Common myeloid progenitor, CD34-positive (primary cell): ENCODE measurements at regions not wholly inside any gene's neighbourhood (a gene's known extent, or its start where the extent isn't known, plus 50 kb on each side); places are given as distances from the start of the nearest gene placed in this dataset.
A peak's percentile ranks its signal among the peaks of the same experiment; 100 is the strongest.

Source experiments
- CTCF ChIA-PET: fragments of 350-600 bp; sonication (Branson Sonifier 250); formaldehyde crosslinking; loops from one replicate; lab custom pipeline; 2021; ENCODE audit warnings: antibody characterized with exemption; lab: Charles Lee
- POLR2A ChIA-PET: fragments of 350-600 bp; sonication (Branson Sonifier 250); formaldehyde crosslinking; loops from one replicate; lab custom pipeline; 2021; ENCODE audit warnings: antibody characterized with exemption; lab: Charles Lee
- DNase-seq, 3 donors: peaks; one replicate each; pipeline versions ENCODE4 v3.0.0 to v3.0.0-alpha.2; 2013
- H3K27ac ChIP-seq, 2 experiments: 1 replicate in 1 of 2; 2 replicates in 1 of 2; pipeline ENCODE4 v1.7.0; 2013; ENCODE audit warnings: inconsistent platforms in 2 of 2, low read length in 2 of 2, mild to moderate bottlenecking in 2 of 2, low read depth in 1 of 2, moderate library complexity in 1 of 2; ENCODE audit not compliant: severe bottlenecking in 2 of 2, insufficient read depth in 1 of 2, poor library complexity in 1 of 2
- H3K27me3 ChIP-seq, 5 experiments: replicated peaks in 2 of 5; 1 replicate in 3 of 5; 2 replicates in 2 of 5; pipeline versions ENCODE4 v1.6.1 to v1.7.0; 2013; ENCODE audit warnings: low read length in 4 of 5, mild to moderate bottlenecking in 2 of 5, moderate library complexity in 2 of 5, inconsistent platforms in 1 of 5; ENCODE audit not compliant: insufficient read depth in 5 of 5, control insufficient read depth in 4 of 5
- H3K36me3 ChIP-seq, 4 experiments: 1 replicate in 2 of 4; 2 replicates in 2 of 4; pipeline versions ENCODE4 v1.6.1 to v1.7.0; 2013; ENCODE audit warnings: low read length in 3 of 4, control low read depth in 1 of 4, mild to moderate bottlenecking in 1 of 4; ENCODE audit not compliant: control insufficient read depth in 4 of 4, insufficient read depth in 4 of 4
- H3K4me1 ChIP-seq, 4 experiments: 1 replicate in 3 of 4; 2 replicates in 1 of 4; pipeline versions ENCODE4 v1.6.1 to v1.7.1; 2013; ENCODE audit warnings: low read length in 3 of 4, mild to moderate bottlenecking in 3 of 4, control low read depth in 1 of 4, inconsistent platforms in 1 of 4, moderate library complexity in 1 of 4; ENCODE audit not compliant: control insufficient read depth in 4 of 4, insufficient read depth in 4 of 4; ENCODE audit errors: control extremely low read depth in 1 of 4
- H3K4me3 ChIP-seq, 7 experiments: 1 replicate in 4 of 7; 2 replicates in 3 of 7; pipeline versions ENCODE4 v1.5.1 to v1.7.0; 2013; ENCODE audit warnings: mild to moderate bottlenecking in 7 of 7, low read length in 6 of 7, moderate library complexity in 6 of 7, inconsistent platforms in 2 of 7, low read depth in 2 of 7, control low read depth in 1 of 7; ENCODE audit not compliant: insufficient read depth in 4 of 7, control insufficient read depth in 1 of 7; ENCODE audit errors: extremely low read depth in 1 of 7
- H3K9me3 ChIP-seq, 5 experiments: 1 replicate in 4 of 5; 2 replicates in 1 of 5; pipeline versions ENCODE4 v1.6.1 to v1.7.1; 2013; ENCODE audit warnings: low read length in 4 of 5, mild to moderate bottlenecking in 2 of 5, inconsistent platforms in 1 of 5, low read depth in 1 of 5, moderate library complexity in 1 of 5; ENCODE audit not compliant: control insufficient read depth in 4 of 5, insufficient read depth in 2 of 5; ENCODE audit errors: control extremely low read depth in 1 of 5
- WGBS: methylation state at CpG from one replicate; pipeline ENCODE4 v1.1.5; 2013; ENCODE audit not compliant: insufficient coverage; 5-methylcytosine and 5-hydroxymethylcytosine counted together

DNA sequence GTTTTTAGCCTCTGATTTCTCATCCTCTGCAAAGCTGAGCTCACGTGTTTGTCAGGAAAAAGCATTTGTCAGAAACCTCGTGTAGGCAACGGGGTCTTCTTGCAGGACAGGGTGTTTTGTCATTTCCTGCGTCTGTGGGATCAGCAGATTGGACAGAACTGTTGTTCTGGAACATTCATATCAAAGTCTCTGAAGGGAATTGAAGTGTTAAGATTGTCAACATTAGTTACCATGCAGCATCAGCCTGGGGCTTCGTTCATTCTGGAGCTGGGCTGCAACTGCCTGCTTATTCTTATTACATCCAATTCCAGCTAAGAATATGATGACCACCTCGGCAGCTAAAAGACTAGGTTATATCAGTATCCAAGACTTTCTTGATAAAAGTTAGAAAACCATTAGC lies 71.0 kb upstream of the RALGAPA2 start:
- Histone ChIP-seq H3K36me3 (no peaks in the 10 kb centered on the region), H3K4me3 (no peak overlapping the region), H3K27me3 (no peaks in the 10 kb centered on the region), H3K27ac (no peak overlapping the region), H3K9me3 (peaks cover 0 to 13% (median 4%) of the 10 kb centered on the region in 5 experiments), H3K4me1 (peaks cover 4 to 61% (median 27%) of the 10 kb centered on the region in 4 experiments)
- POLR2A ChIA-PET, result interaction anchor here (0.6 kb wide), 1 partner anchor 76 kb away, joined by 7 read pairs; no protein-coding TSS in a partner anchor
- CTCF ChIA-PET, result interaction anchor here (1.0 to 1.4 kb wide), 3 partner anchors 14 to 42 kb away, joined by 3 to 4 read pairs (median 4); no protein-coding TSS in a partner anchor
- no peak for DNase-seq
- 73% methylated on average over 4 of the region's 6 CpGs for WGBS

GRCh38 chr20:20782755-20783154 lies 70.3 kb upstream of the RALGAPA2 start:
- no peaks in the 10 kb centered on the region for H3K36me3 ChIP-seq
- H3K27ac ChIP-seq, result no peak overlapping the region
- POLR2A ChIA-PET, result interaction anchor here (0.6 kb wide), 1 partner anchor 76 kb away, joined by 7 read pairs; no protein-coding TSS in a partner anchor
- peaks cover 4 to 61% (median 27%) of the 10 kb centered on the region in 4 experiments for H3K4me1 ChIP-seq
- peaks cover 0 to 12% (median 2%) of the 10 kb centered on the region in 5 experiments for H3K9me3 ChIP-seq
- CTCF ChIA-PET, result interaction anchor here (1.0 to 1.1 kb wide), 2 partner anchors 13 to 42 kb away, joined by 3 to 4 read pairs; no protein-coding TSS in a partner anchor
- H3K4me3 ChIP-seq, result no peak overlapping the region
- DNase-seq, result no peak
- WGBS, result 100% methylated on average over 1 of the region's 1 CpG
- no peaks in the 10 kb centered on the region for H3K27me3 ChIP-seq

DNA sequence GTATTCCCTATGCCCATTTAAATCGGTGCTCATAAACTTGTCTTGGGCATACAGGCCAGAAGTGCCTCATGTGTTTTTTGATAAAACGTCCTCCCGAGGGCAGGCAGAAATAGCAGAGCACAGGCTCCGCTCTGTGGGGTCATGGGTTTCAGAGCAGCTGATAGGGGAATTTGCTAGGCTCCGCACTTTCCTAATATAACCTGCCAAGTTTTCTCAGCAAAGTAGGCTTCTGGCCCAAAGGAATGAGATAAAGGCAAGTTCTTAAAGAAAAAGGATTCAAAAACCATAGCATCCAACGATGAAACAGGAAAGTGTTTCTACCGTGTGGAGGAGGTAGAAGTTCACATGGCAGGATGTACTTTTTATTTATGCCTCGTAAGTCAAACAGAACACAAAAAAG lies 69.8 kb upstream of the RALGAPA2 start:
- ChIA-PET CTCF (no interaction called here), POLR2A (no interaction called here)
- Histone ChIP-seq H3K27ac (no peak overlapping the region), H3K27me3 (no peaks in the 10 kb centered on the region), H3K36me3 (no peaks in the 10 kb centered on the region), H3K4me3 (no peak overlapping the region), H3K4me1 (peaks cover 4 to 61% (median 27%) of the 10 kb centered on the region in 4 experiments), H3K9me3 (peaks cover 0 to 7% (median 1%) of the 10 kb centered on the region in 5 experiments)
- DNase-seq, result no peak
- 94% methylated on average over 7 of the region's 8 CpGs for WGBS

- Histone ChIP-seq H3K27me3 (no peaks in the 10 kb centered on the region), H3K4me1 (peaks cover 4 to 53% (median 25%) of the 10 kb centered on the region in 4 experiments), H3K36me3 (no peaks in the 10 kb centered on the region), H3K9me3 (peaks cover 0 to 1% (median 0%) of the 10 kb centered on the region in 5 experiments), H3K4me3 (no peak overlapping the region), H3K27ac (no peak overlapping the region)
- 95% methylated on average over 4 of the region's 5 CpGs for WGBS
- CTCF ChIA-PET, result interaction anchor here (0.8 to 1.7 kb wide), 5 partner anchors 12 to 22 kb away, joined by 3 to 6 read pairs (median 4); no protein-coding TSS in a partner anchor
- DNase-seq, result no peak
- POLR2A ChIA-PET, result interaction anchor here (0.8 kb wide), 1 partner anchor 12 kb away, joined by 3 read pairs; no protein-coding TSS in a partner anchor
These were observed 68.6 kb upstream of the RALGAPA2 start for GRCh38 chr20:20781029-20781428.

- H3K27ac ChIP-seq, result no peak overlapping the region
- H3K9me3 ChIP-seq, result peaks cover 0 to 1% (median 0%) of the 10 kb centered on the region in 5 experiments
- ChIA-PET POLR2A (interaction anchor here (0.8 kb wide), 1 partner anchor 13 kb away, joined by 3 read pairs; no protein-coding TSS in a partner anchor), CTCF (interaction anchor here (0.8 to 1.7 kb wide), 5 partner anchors 11 to 21 kb away, joined by 3 to 6 read pairs (median 4); no protein-coding TSS in a partner anchor)
- H3K4me1 ChIP-seq, result peaks cover 2 to 46% (median 22%) of the 10 kb centered on the region in 4 experiments
- 35% methylated on average over 7 of the region's 7 CpGs for WGBS
- DNase-seq, result peak; percentile 83 to 97 (median 96)
- no peaks in the 10 kb centered on the region for H3K36me3 ChIP-seq
- no peak overlapping the region for H3K4me3 ChIP-seq
- H3K27me3 ChIP-seq, result no peaks in the 10 kb centered on the region
These were observed 67.8 kb upstream of the RALGAPA2 start for GRCh38 chr20:20780127-20780824.

DNA sequence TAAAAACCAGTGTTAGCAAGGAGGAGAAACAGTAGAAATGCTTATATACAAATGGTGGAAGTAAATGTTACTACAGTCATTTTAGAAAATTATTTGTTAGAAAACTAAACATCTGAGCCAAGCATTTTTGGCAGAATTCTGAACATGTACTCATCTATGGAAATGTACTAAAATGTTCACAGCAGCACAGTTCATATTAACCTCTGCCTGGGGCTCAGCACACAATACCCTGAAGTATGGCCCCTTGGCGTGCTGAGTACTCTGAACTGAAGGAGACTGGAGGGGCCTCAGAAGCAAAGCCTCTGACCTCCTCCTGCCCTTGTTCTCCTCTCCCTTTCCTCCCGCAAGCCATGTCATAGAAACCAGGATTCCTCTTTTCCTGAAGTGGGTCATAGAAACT lies 66.2 kb upstream of the RALGAPA2 start:
- Histone ChIP-seq H3K4me1 (peaks cover 0 to 42% (median 20%) of the 10 kb centered on the region in 4 experiments), H3K36me3 (no peaks in the 10 kb centered on the region), H3K27ac (no peak overlapping the region), H3K27me3 (no peaks in the 10 kb centered on the region), H3K4me3 (no peak overlapping the region), H3K9me3 (no peaks in the 10 kb centered on the region)
- ChIA-PET CTCF (no interaction called here), POLR2A (no interaction called here)
- 94% methylated on average over 2 of the region's 2 CpGs for WGBS
- no peak for DNase-seq
